CD4-positive, alpha-beta T cell (primary cell): ENCODE measurements at regions not wholly inside any gene's neighbourhood (a gene's known extent, or its start where the extent isn't known, plus 50 kb on each side); places are given as distances from the start of the nearest gene placed in this dataset.
"Not testable (repeated sequence)": the region's sequence is repeated elsewhere in the genome, so short reads cannot be mapped to it uniquely, and the experiment has no call there.

Experiments
- ATAC-seq: fragments of 200-7000 bp; cut with Tn5 transposase; one replicate; pipeline ENCODE4 v1.10.0; 2022; ENCODE audit warnings: mild to moderate bottlenecking; ENCODE audit not compliant: poor library complexity
- CTCF ChIA-PET: fragments of 350-600 bp; sonication (Branson Sonifier 250); formaldehyde crosslinking; loops from one replicate; lab custom pipeline; 2021; ENCODE audit warnings: antibody characterized with exemption, inconsistent platforms; lab: Charles Lee
- POLR2A ChIA-PET: fragments of 350-600 bp; sonication (Branson Sonifier 250); formaldehyde crosslinking; loops from one replicate; lab custom pipeline; 2021; ENCODE audit warnings: antibody characterized with exemption, inconsistent platforms; lab: Charles Lee
- DNase-seq, 14 experiments: peaks; one replicate each; pipeline ENCODE4 v3.0.0-alpha.2; 2013 to 2020; ENCODE audit warnings: mixed read lengths in 2 of 14
- H3K27ac ChIP-seq, 2 donors: one replicate each; pipeline versions ENCODE4 v1.5.1 to v1.7.0; 2013; ENCODE audit warnings: low read length in 2 of 2, low read depth in 1 of 2, mild to moderate bottlenecking in 1 of 2
- H3K27me3 ChIP-seq, 2 experiments: 1 replicate in 1 of 2; 2 replicates in 1 of 2; pipeline versions ENCODE4 v1.6.1 to v1.7.0; 2013; ENCODE audit warnings: low read length in 2 of 2, control low read depth in 1 of 2, mild to moderate bottlenecking in 1 of 2, moderate library complexity in 1 of 2; ENCODE audit not compliant: insufficient read depth in 2 of 2, control insufficient read depth in 1 of 2
- H3K36me3 ChIP-seq: one replicate; pipeline ENCODE4 v1.6.1; 2013; ENCODE audit warnings: low read length, control low read depth; ENCODE audit not compliant: insufficient read depth
- H3K4me1 ChIP-seq: one replicate; pipeline ENCODE4 v1.6.1; 2013; ENCODE audit warnings: low read length, control low read depth; ENCODE audit not compliant: insufficient read depth
- H3K4me3 ChIP-seq: one replicate; pipeline ENCODE4 v1.5.1; 2013; ENCODE audit warnings: mild to moderate bottlenecking, low read length, moderate library complexity
- H3K9me3 ChIP-seq, 2 experiments: 1 replicate in 1 of 2; 2 replicates in 1 of 2; pipeline versions ENCODE4 v1.6.1 to v1.7.0; 2013; ENCODE audit warnings: low read length in 2 of 2, mild to moderate bottlenecking in 2 of 2, control low read depth in 1 of 2, moderate library complexity in 1 of 2; ENCODE audit not compliant: control insufficient read depth in 1 of 2, insufficient read depth in 1 of 2
- H3K27ac Mint-ChIP-seq: one replicate; pipeline ENCODE4 v1.8.0; 2020; ENCODE audit warnings: mixed read lengths
- H3K27me3 Mint-ChIP-seq: one replicate; pipeline ENCODE4 v1.8.0; 2021; ENCODE audit warnings: mixed read lengths
- H3K36me3 Mint-ChIP-seq: one replicate; pipeline ENCODE4 v1.8.0; 2021; ENCODE audit warnings: low read depth, mixed read lengths
- H3K4me1 Mint-ChIP-seq: one replicate; pipeline ENCODE4 v1.8.0; 2021; ENCODE audit warnings: low read depth, mixed read lengths
- H3K4me3 Mint-ChIP-seq: one replicate; pipeline ENCODE4 v1.8.0; 2020; ENCODE audit warnings: mild to moderate bottlenecking, mixed read lengths
- H3K9me3 Mint-ChIP-seq: one replicate; pipeline ENCODE4 v1.8.0; 2020; ENCODE audit warnings: mixed read lengths
- intact Hi-C, 2 experiments: fragments of 100-400 bp; cut with DNase I in 1 of 2; cut with micrococcal nuclease in 1 of 2; formaldehyde crosslinking; loops; one replicate each; pipeline versions ENCODE4 v1.15.1 to v1.9.0; 2023 to 2025; cut with DNase I, micrococcal nuclease
- TF ChIP-seq, protein P1 (sequence below): fragments of 200-600 bp; IDR thresholded peaks from one replicate; pipeline ENCODE4 v1.8.0; 2022; ENCODE audit warnings: antibody characterized with exemption, mild to moderate bottlenecking

DNA sequence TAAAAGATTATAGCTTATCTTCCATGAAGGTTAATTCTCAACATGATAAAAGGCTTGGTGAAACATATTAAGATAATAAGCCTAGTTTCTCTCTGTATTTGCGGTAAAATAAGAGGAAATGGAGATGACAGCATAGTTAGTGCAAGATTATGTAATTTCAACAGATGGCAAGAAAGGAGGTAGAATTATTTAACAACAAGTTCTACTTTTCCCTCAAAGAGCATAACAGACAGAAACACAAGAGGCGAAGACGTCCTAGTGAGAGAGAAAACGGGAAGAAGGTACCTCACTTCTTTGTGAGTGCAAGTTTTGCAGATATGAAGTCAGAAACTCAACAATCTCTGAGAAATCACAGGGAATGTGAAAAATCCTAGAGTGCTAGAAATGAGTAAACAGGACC lies 144.8 kb upstream of the ADCY2 start:
- Histone ChIP-seq H3K4me1 (no peaks in the 10 kb centered on the region), H3K36me3 (no peaks in the 10 kb centered on the region), H3K4me3 (no peak overlapping the region), H3K9me3 (no peaks in the 10 kb centered on the region), H3K27me3 (no peaks in the 10 kb centered on the region), H3K27ac (no peak overlapping the region)
- Mint-ChIP-seq H3K27me3 (peaks cover 5% of the 10 kb centered on the region), H3K36me3 (no peaks in the 10 kb centered on the region), H3K27ac (no peak overlapping the region), H3K9me3 (no peaks in the 10 kb centered on the region), H3K4me1 (no peaks in the 10 kb centered on the region), H3K4me3 (no peak overlapping the region)
- DNase-seq, result no peak
- CTCF ChIA-PET, result no interaction called here
- POLR2A ChIA-PET, result no interaction called here
- TF ChIP-seq, protein P1, sequence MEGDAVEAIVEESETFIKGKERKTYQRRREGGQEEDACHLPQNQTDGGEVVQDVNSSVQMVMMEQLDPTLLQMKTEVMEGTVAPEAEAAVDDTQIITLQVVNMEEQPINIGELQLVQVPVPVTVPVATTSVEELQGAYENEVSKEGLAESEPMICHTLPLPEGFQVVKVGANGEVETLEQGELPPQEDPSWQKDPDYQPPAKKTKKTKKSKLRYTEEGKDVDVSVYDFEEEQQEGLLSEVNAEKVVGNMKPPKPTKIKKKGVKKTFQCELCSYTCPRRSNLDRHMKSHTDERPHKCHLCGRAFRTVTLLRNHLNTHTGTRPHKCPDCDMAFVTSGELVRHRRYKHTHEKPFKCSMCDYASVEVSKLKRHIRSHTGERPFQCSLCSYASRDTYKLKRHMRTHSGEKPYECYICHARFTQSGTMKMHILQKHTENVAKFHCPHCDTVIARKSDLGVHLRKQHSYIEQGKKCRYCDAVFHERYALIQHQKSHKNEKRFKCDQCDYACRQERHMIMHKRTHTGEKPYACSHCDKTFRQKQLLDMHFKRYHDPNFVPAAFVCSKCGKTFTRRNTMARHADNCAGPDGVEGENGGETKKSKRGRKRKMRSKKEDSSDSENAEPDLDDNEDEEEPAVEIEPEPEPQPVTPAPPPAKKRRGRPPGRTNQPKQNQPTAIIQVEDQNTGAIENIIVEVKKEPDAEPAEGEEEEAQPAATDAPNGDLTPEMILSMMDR, result no peak
- no peak for ATAC-seq
- intact Hi-C loops, result no loop called here

DNA sequence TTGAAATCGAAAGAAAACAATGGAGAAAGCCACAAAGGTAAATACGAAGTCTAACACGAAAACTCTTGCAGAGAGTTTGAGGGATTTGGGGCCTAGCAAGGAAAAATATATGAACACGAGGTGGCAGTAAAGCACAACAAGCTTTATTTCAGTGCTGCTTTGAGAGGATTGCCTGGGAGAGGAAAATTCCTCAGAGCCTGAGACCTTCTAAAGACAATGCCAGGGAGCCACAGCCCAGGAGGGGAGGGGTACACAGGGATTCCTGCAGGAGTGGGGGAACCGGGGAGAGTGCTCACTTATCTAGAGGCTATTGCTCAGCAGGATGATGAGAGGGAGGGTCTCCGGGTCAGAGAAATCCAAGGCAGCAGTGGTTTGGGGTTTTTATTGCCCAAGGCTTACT lies 134.9 kb upstream of the ADCY2 start:
- ChIA-PET CTCF (no interaction called here), POLR2A (no interaction called here)
- Mint-ChIP-seq H3K27ac (no peak overlapping the region), H3K36me3 (no peaks in the 10 kb centered on the region), H3K4me1 (no peaks in the 10 kb centered on the region), H3K27me3 (peaks cover 7% of the 10 kb centered on the region), H3K9me3 (no peaks in the 10 kb centered on the region), H3K4me3 (no peak overlapping the region)
- Histone ChIP-seq H3K27me3 (no peaks in the 10 kb centered on the region), H3K9me3 (no peaks in the 10 kb centered on the region), H3K4me3 (no peak overlapping the region), H3K27ac (no peak overlapping the region), H3K36me3 (no peaks in the 10 kb centered on the region), H3K4me1 (no peaks in the 10 kb centered on the region)
- DNase-seq (peak in 2 of 14 experiments; percentile 4 to 14), ATAC-seq (no peak)
- TF ChIP-seq, protein P1, result no peak
- intact Hi-C loops, result no loop called here

DNA sequence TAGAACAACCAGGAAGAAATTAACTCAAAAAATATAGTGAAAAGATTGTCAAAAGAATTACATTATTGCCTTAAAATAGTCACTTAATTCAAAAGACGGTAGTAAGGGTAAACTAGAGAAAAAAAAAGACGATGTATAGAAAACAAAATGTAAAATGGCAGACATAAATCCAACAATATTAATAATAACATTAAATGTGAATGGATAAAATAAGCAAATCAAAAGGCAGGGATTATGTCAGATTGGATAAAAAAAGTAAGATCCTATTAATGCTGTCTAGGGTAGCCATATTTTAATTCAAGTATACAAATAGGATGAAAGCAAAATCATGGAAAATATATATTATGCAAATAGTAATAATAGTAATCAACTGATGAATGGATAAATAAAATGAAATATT lies 134.0 kb upstream of the ADCY2 start:
- Histone ChIP-seq H3K4me3 (no peak overlapping the region), H3K4me1 (no peaks in the 10 kb centered on the region), H3K36me3 (no peaks in the 10 kb centered on the region), H3K27me3 (no peaks in the 10 kb centered on the region), H3K27ac (no peak overlapping the region), H3K9me3 (no peaks in the 10 kb centered on the region)
- TF ChIP-seq, protein P1, result no peak
- intact Hi-C loops, result no loop called here
- Mint-ChIP-seq H3K4me3 (no peak overlapping the region), H3K4me1 (no peaks in the 10 kb centered on the region), H3K9me3 (no peaks in the 10 kb centered on the region), H3K36me3 (no peaks in the 10 kb centered on the region), H3K27me3 (peaks cover 1% of the 10 kb centered on the region), H3K27ac (no peak overlapping the region)
- CTCF ChIA-PET, result no interaction called here
- DNase-seq, result no peak
- POLR2A ChIA-PET, result no interaction called here
- ATAC-seq, result no peak

DNA sequence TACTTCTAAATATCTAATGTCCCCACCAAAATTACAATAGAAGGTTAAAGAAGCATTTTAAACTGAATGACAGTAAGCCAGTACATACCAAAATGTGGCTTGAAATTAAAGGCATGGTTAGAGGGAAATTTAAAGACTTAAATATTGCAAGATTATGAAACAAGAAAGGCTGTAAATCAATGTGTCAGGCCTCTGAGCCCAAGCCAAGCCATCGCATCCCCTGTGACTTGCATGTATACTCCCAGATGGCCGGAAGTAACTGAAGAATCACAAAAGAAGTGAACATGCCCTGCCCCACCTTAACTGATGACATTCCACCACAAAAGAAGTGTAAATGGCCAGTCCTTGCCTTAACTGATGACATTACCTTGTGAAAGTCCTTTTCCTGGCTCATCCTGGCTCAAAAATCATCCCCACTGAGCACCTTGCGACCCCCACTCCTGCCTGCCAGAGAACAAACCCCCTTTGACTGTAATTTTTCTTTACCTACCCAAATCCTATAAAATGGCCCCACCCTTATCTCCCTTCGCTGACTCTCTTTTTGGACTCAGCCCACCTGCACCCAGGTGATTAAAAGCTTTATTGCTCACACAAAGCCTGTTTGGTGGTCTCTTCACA lies 132.4 kb upstream of the ADCY2 start:
- intact Hi-C loops, H3K4me1 Mint-ChIP-seq, H3K36me3 Mint-ChIP-seq, H3K36me3 ChIP-seq, DNase-seq, H3K27ac Mint-ChIP-seq, CTCF ChIA-PET, H3K4me3 Mint-ChIP-seq, H3K9me3 Mint-ChIP-seq, H3K27me3 ChIP-seq, POLR2A ChIA-PET, ATAC-seq, H3K27me3 Mint-ChIP-seq, H3K9me3 ChIP-seq, H3K4me1 ChIP-seq, H3K27ac ChIP-seq, H3K4me3 ChIP-seq: not testable (repeated sequence)

DNA sequence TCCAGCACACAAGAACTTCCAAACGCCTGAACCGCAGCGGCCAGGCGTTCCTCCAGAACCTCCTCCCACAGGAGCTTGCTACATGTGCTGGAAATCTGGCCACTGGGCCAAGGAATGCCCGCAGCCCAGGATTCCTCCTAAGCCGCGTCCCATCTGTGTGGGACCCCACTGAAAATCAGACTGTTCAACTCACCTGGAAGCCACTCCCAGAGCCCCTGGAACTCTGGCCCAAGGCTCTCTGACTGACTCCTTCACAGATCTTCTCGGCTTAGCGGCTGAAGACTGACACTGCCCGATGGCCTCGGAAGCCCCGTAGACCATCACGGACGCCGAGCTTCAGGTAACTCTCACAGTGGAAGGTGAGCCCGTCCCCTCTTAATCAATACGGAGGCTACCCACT lies 130.2 kb upstream of the ADCY2 start:
- H3K9me3 ChIP-seq, H3K36me3 Mint-ChIP-seq, CTCF ChIA-PET, H3K4me1 Mint-ChIP-seq, intact Hi-C loops, POLR2A ChIA-PET, H3K27ac ChIP-seq, H3K4me1 ChIP-seq, H3K27me3 ChIP-seq, DNase-seq, H3K27me3 Mint-ChIP-seq, H3K27ac Mint-ChIP-seq, H3K4me3 ChIP-seq, H3K4me3 Mint-ChIP-seq, H3K36me3 ChIP-seq, H3K9me3 Mint-ChIP-seq, ATAC-seq: not testable (repeated sequence)
